ENCODE measurements at regions not wholly inside any gene's neighbourhood (a gene's known extent, or its start where the extent isn't known, plus 50 kb on each side); places are given as distances from the start of the nearest gene placed in this dataset.

- no peak for ATAC-seq (ENCODE audit: low read depth)
- Mint-ChIP-seq H3K36me3 (no peaks in the 10 kb centered on the region), H3K9me3 (peaks cover 8% of the 10 kb centered on the region), H3K4me1 (no peaks in the 10 kb centered on the region), H3K4me3 (no peak overlapping the region), H3K27ac (no peak overlapping the region), H3K27me3 (peaks cover 2% of the 10 kb centered on the region)
- POLR2A ChIA-PET, result no interaction called here
- DNase-seq, result no peak
Measured at GRCh38 chr11:70745451-70745850, 347.1 kb downstream of the CTTN start.

GRCh38 chr11:70745941-70746340 lies 347.6 kb downstream of the CTTN start:
- Mint-ChIP-seq H3K9me3 (peaks cover 10% of the 10 kb centered on the region), H3K27ac (no peak overlapping the region), H3K27me3 (peaks cover 2% of the 10 kb centered on the region), H3K4me3 (no peak overlapping the region), H3K4me1 (no peaks in the 10 kb centered on the region), H3K36me3 (no peaks in the 10 kb centered on the region)
- POLR2A ChIA-PET, result no interaction called here
- DNase-seq (no peak), ATAC-seq (ENCODE audit: low read depth) (no peak)

GRCh38 chr11:70746351-70746750 lies 348.0 kb downstream of the CTTN start:
- Mint-ChIP-seq H3K27me3 (peaks cover 2% of the 10 kb centered on the region), H3K4me3 (no peak overlapping the region)
- DNase-seq, result no peak

GRCh38 chr11:70747285-70747684 lies 349.0 kb downstream of the CTTN start:
- Mint-ChIP-seq H3K36me3 (no peaks in the 10 kb centered on the region), H3K27ac (no peak overlapping the region), H3K4me3 (no peak overlapping the region), H3K9me3 (peaks cover 14% of the 10 kb centered on the region), H3K4me1 (no peaks in the 10 kb centered on the region), H3K27me3 (peaks cover 2% of the 10 kb centered on the region)
- no peak for ATAC-seq (ENCODE audit: low read depth)
- POLR2A ChIA-PET, result no interaction called here
- no peak for DNase-seq

More at GRCh38 chr11:70746351-70746750, 348.0 kb downstream of the CTTN start:
- no peak for ATAC-seq (ENCODE audit: low read depth)
- POLR2A ChIA-PET, result no interaction called here
- Mint-ChIP-seq H3K36me3 (no peaks in the 10 kb centered on the region), H3K9me3 (peaks cover 12% of the 10 kb centered on the region), H3K4me1 (no peaks in the 10 kb centered on the region), H3K27ac (no peak overlapping the region)

- no peak overlapping the region for H3K4me3 Mint-ChIP-seq
- no peaks in the 10 kb centered on the region for H3K4me1 Mint-ChIP-seq
- H3K9me3 Mint-ChIP-seq, result peaks cover 14% of the 10 kb centered on the region
Measured at GRCh38 chr11:70747921-70748320, 349.6 kb downstream of the CTTN start.

GRCh38 chr11:70751142-70751734 lies 352.9 kb downstream of the CTTN start:
- POLR2A ChIA-PET, result no interaction called here
- H3K9me3 Mint-ChIP-seq, result peaks cover 14% of the 10 kb centered on the region
- H3K4me3 Mint-ChIP-seq, result no peak overlapping the region
- no peak overlapping the region for H3K27ac Mint-ChIP-seq
- DNase-seq (no peak), ATAC-seq (ENCODE audit: low read depth) (no peak)
- H3K27me3 Mint-ChIP-seq, result no peaks in the 10 kb centered on the region
- H3K36me3 Mint-ChIP-seq, result no peaks in the 10 kb centered on the region
- H3K4me1 Mint-ChIP-seq, result no peaks in the 10 kb centered on the region

More at GRCh38 chr11:70747921-70748320, 349.6 kb downstream of the CTTN start:
- ATAC-seq (ENCODE audit: low read depth) (no peak), DNase-seq (no peak)
- Mint-ChIP-seq H3K27me3 (no peaks in the 10 kb centered on the region), H3K27ac (no peak overlapping the region), H3K36me3 (no peaks in the 10 kb centered on the region)
- POLR2A ChIA-PET, result no interaction called here

- H3K9me3 Mint-ChIP-seq, result peaks cover 5% of the 10 kb centered on the region
- POLR2A ChIA-PET, result no interaction called here
- no peaks in the 10 kb centered on the region for H3K36me3 Mint-ChIP-seq
- no peaks in the 10 kb centered on the region for H3K27me3 Mint-ChIP-seq
- no peak overlapping the region for H3K4me3 Mint-ChIP-seq
- peak; percentile 77 for DNase-seq
- H3K4me1 Mint-ChIP-seq, result no peaks in the 10 kb centered on the region
- ATAC-seq (ENCODE audit: low read depth), result peak; percentile 91
- H3K27ac Mint-ChIP-seq, result no peak overlapping the region
Measured at GRCh38 chr11:70755410-70756158, 357.3 kb downstream of the CTTN start.

GRCh38 chr11:70756341-70756740 lies 358.0 kb downstream of the CTTN start:
- Mint-ChIP-seq H3K27ac (no peak overlapping the region), H3K4me1 (no peaks in the 10 kb centered on the region)
- POLR2A ChIA-PET, result no interaction called here

GRCh38 chr11:70756756-70757155 lies 358.4 kb downstream of the CTTN start:
- POLR2A ChIA-PET, result no interaction called here
- Mint-ChIP-seq H3K36me3 (no peaks in the 10 kb centered on the region), H3K9me3 (peaks cover 2% of the 10 kb centered on the region), H3K27ac (no peak overlapping the region), H3K27me3 (no peaks in the 10 kb centered on the region), H3K4me3 (no peak overlapping the region), H3K4me1 (no peaks in the 10 kb centered on the region)
- no peak for ATAC-seq (ENCODE audit: low read depth)
- no peak for DNase-seq

More at GRCh38 chr11:70756341-70756740, 358.0 kb downstream of the CTTN start:
- Mint-ChIP-seq H3K4me3 (no peak overlapping the region), H3K27me3 (no peaks in the 10 kb centered on the region), H3K9me3 (peaks cover 2% of the 10 kb centered on the region), H3K36me3 (no peaks in the 10 kb centered on the region)
- DNase-seq, result no peak
- no peak for ATAC-seq (ENCODE audit: low read depth)

GRCh38 chr11:70757241-70757640 lies 358.9 kb downstream of the CTTN start:
- ATAC-seq (ENCODE audit: low read depth), result no peak
- Mint-ChIP-seq H3K27ac (no peak overlapping the region), H3K4me3 (no peak overlapping the region), H3K27me3 (no peaks in the 10 kb centered on the region), H3K4me1 (no peaks in the 10 kb centered on the region), H3K9me3 (no peaks in the 10 kb centered on the region), H3K36me3 (no peaks in the 10 kb centered on the region)
- no peak for DNase-seq
- POLR2A ChIA-PET, result no interaction called here

GRCh38 chr11:70758206-70758605 lies 359.9 kb downstream of the CTTN start:
- Mint-ChIP-seq H3K27ac (no peak overlapping the region), H3K9me3 (no peaks in the 10 kb centered on the region), H3K36me3 (no peaks in the 10 kb centered on the region), H3K4me3 (no peak overlapping the region), H3K4me1 (no peaks in the 10 kb centered on the region), H3K27me3 (no peaks in the 10 kb centered on the region)
- ATAC-seq (ENCODE audit: low read depth), result no peak
- POLR2A ChIA-PET, result no interaction called here
- DNase-seq, result no peak

- Mint-ChIP-seq H3K9me3 (no peaks in the 10 kb centered on the region), H3K27me3 (no peaks in the 10 kb centered on the region), H3K27ac (no peak overlapping the region), H3K36me3 (no peaks in the 10 kb centered on the region), H3K4me3 (no peak overlapping the region), H3K4me1 (peaks cover 5% of the 10 kb centered on the region)
- DNase-seq (no peak), ATAC-seq (ENCODE audit: low read depth) (no peak)
- POLR2A ChIA-PET, result no interaction called here
Measured at GRCh38 chr11:70759846-70760245, 361.5 kb downstream of the CTTN start.

- no peak overlapping the region for H3K4me3 Mint-ChIP-seq
- ATAC-seq (ENCODE audit: low read depth) (no peak), DNase-seq (no peak)
- peaks cover 5% of the 10 kb centered on the region for H3K4me1 Mint-ChIP-seq
- no peaks in the 10 kb centered on the region for H3K27me3 Mint-ChIP-seq
- no peaks in the 10 kb centered on the region for H3K9me3 Mint-ChIP-seq
- H3K36me3 Mint-ChIP-seq, result no peaks in the 10 kb centered on the region
- POLR2A ChIA-PET, result no interaction called here
- H3K27ac Mint-ChIP-seq, result no peak overlapping the region
Measured at GRCh38 chr11:70760416-70761020, 362.2 kb downstream of the CTTN start.

All from activated naive CD8-positive, alpha-beta T cell treated with anti-CD3 and anti-CD28 coated beads, Interleukin-2, amount 10 ng/mL, durations not matched to agents 7 days and 5 days (primary cell).